Activated CD4-positive, CD25-positive, alpha-beta regulatory T cell (primary cell): ENCODE measurements at regions not wholly inside any gene's neighbourhood (a gene's known extent, or its start where the extent isn't known, plus 50 kb on each side); places are given as distances from the start of the nearest gene placed in this dataset.

Experiments
- DNase-seq, 4 experiments: peaks; one replicate each; lab custom pipeline; 2025; lab: John Stamatoyannopoulos, UW

DNA sequence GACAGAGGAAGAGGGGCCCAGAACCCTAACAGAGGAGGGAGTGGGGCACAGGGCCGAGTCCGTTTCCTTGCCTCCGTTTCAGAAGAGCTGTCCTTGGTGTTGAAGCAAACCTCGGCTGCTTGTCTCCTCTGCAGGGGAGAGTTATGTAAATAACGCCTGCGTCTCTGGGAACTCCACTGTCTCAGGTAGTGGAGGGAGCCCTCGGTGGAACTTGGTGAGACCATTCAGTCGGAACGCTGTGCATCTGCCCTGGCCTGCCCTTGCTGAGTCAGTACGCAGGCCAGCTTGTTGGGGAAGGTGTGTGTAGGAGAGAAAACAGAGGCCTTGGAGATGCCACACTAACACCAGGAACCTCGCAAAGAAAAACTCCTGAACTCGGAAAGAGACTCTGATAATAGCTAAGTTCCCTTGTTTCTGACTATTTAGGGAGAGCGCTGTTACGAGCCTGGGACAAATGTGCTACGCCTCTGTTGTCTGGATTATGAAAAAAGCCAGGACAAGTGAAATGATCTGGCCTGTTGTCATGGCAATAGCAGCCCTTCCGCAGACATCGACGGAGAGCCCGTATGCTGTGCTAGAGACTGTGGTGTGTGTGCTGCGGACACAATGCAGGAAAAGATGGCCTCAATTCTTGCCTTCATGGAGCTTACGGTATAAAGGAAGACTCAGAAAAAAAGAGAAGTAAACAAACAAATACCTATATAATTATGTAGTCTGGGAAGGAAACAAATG is 94.6 kb upstream of the AKT3 start:
- no peak for DNase-seq

- DNase-seq: no peak
Measured at GRCh38 chr1:243943671-243944428, 93.8 kb upstream of the AKT3 start.

DNA sequence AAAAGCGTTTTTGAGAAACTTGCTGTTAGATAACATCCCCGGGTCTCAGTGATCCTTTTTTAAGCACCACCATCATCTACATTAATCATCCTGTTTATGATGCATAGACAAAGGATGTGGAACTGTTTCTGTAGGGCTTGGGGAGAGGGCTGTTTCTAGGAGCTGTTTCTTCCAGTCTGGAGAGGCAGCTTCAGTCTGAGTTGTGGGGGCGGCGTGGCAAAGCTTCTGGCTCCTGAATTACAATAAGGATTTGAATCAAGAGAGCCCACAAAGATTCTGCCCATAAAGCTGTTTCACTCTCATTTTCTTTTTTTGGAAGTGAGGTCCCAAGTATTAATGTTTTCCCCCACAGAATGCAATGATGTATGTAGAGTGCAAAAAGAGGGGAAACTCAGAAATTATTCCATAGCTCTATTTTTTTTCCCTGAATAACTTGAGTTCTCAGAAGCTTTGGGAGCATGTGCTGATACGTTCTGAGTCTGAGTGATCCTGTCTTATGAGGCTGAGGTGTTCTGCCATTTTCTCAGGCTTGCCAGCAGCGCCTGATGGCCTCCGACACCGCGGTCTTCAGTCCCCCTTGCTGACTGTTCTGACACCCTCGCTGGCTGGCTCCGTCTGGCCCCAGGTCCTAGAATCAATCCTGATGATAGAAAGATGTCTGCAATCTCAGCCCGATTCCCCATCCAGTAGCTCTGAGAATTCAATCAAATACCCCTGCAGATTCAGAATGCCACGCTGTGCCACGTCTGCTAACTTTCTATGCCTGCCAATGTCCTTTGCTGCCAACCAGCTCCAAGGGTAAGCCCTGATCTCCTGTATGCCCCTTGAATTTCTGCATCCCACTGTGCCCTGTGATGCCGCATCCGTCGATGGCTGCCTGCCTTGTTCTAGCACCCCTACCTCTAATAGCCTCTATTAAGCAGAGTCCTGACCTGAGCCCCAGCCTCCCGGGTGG is 92.4 kb upstream of the AKT3 start:
- no peak for DNase-seq

GRCh38 chr1:243940451-243940850 is 90.4 kb upstream of the AKT3 start:
- DNase-seq: no peak

GRCh38 chr1:243939167-243939848 is 89.3 kb upstream of the AKT3 start:
- DNase-seq: no peak

DNA sequence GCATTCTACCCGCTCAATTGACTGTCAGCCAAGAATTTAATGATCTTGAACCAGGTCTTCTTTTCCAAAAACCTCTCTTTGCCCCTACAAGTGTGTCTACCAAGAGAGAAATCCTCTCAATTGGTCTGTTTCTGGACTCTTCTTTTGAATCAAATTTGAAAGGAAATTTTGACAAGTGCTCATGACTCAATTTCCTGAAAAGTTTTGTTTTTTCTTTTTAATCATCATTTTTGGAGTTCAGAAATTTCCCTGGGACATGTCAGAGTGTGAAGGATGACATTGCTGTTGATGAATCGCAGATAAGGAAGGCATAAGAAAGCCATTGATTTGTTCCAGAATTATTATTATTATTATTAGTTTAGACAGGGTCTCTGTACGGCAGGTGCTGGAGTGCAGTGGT is 88.2 kb upstream of the AKT3 start:
- no peak for DNase-seq

DNA sequence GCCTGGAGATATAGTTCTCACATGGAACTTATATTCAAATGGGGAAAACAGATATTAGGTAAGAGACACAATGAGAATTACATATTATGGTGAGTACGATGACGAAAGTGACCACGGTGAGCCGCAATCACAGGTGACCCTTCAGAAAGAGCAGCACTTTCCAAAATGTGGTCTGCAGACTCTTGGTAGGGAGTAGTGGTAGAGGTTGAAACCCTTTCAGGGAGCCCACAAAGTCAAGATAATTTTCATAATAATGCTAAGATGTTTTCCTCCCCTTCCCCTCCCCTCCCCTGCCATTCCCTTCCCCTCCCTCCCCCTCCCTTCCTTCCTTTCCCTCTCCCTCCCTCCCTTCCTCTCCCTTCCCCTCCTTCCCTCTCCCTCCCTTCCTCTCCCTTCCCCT is 83.5 kb upstream of the AKT3 start:
- no peak for DNase-seq

GRCh38 chr1:243931957-243932356 is 81.9 kb upstream of the AKT3 start:
- DNase-seq: no peak

- DNase-seq: no peak
Measured at GRCh38 chr1:243930822-243931671, 81.0 kb upstream of the AKT3 start.

DNA sequence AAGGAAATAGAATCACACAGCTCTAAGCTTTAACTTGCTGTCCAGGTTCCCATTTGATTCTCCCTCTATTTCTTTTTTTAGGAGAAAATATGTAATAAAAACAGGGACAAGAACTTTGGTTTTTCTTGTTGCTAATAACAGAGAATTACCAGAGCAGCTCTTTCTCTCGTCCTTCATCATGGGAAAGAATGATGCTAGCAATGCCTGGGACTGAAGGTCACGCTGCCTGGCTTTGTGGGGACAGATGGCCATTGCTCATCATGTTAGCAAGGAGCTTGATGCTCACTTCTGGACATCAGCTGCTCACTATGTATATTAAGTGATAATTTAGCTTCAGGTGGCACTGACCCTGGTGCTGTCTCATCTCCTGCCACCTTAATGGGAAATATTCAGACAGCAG is 77.3 kb upstream of the AKT3 start:
- DNase-seq: no peak

GRCh38 chr1:243926803-243927245 is 76.8 kb upstream of the AKT3 start:
- DNase-seq: no peak

- no peak for DNase-seq
Measured at GRCh38 chr1:243926299-243926698, 76.3 kb upstream of the AKT3 start.

- DNase-seq: no peak
Measured at GRCh38 chr1:243924588-243925349, 74.7 kb upstream of the AKT3 start.

DNA sequence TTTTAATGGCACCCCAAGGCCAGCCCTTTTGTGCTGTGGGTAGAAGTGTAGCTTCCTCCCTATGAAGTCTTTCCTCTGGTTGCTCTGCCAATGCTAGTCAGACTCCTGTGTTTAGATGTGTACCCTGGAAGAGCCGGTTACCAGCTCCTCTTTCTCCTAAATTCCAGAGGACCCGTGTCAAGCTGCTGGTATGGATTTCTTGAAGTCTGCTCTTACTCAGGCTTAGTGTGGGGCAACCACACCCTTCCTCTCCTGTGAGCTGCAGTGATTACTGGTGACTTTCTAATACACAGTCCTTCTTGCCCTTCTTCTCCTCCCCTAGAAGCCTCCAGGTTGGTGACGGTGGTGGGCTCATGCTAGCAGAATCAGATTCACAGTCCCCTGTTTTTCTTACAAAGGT is 74.1 kb upstream of the AKT3 start:
- no peak for DNase-seq

DNA sequence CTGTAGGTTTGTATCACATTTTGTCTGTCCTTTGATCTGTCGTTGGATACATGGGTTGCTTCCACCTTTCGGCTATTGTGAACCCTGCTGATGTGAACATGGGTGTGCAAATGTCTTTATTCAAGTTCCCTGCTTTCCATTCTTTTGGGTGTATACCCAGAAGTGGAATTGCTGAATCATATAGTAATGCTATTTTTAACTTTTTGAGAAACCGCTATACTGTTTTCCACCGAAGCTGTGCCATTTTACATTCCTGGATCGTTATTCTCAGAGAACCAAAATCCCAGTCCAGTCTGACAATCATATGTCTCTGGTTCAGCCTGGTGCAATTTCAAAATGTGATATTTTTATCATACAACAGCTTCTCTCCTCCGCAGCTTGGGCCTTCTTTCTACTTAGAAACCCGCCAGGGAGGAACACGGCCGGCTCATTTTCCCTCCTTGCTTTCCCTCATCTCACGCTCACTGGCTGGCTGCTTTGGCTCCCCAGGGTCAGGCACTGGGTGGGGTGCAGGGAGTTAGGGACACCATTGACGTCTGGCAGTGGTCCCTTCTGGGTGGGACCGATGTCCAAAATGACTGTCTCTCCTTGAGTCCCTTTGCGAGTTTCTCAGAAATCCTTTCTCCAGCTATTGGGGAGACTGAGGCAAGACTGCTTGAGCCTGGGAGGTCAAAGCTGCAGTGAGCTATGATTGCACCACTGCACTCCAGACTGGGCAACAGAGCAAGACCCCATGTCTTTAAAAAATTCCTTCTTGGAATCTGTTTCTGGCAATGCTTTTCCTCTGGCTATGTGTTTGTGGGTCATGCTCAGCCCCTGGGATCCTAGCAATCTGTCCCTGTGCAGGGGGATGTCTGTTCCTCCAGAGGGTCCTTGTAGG is 73.5 kb upstream of the AKT3 start:
- no peak for DNase-seq

- no peak for DNase-seq
Measured at GRCh38 chr1:243921111-243921510, 71.1 kb upstream of the AKT3 start.

DNA sequence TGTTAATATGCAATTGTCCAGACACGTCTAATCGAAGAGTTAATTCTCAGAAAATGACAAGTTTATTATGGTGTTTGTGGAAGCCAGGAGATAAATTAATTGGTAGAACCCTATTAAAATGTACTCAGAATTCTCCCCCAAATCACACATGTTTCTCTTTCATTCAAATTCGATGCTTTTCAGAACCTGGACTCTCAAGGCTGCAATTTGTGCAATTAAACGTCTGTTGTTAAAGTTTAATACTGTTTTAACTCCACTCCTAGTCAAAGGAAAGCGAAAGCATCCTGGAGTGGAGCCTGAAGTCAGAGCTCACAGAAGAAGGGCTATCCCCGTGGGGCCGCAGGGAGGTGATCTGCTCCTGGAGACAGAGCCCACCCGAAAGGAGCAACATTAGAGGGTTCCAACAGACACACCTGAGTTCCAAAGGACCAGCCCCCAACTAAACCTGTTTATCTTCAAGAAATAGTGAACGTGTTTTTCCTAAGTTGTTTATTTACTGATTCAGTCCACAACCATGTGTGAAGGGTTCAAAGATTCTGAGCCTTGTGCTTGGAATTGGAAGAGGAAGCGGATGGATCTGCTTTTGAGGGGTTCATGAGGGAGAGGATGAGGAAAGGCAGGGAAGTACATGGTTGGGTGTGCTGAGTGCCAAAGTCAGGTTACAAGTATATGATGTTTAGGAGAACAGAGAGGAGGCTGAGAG is 68.0 kb upstream of the AKT3 start:
- DNase-seq: no peak

DNA sequence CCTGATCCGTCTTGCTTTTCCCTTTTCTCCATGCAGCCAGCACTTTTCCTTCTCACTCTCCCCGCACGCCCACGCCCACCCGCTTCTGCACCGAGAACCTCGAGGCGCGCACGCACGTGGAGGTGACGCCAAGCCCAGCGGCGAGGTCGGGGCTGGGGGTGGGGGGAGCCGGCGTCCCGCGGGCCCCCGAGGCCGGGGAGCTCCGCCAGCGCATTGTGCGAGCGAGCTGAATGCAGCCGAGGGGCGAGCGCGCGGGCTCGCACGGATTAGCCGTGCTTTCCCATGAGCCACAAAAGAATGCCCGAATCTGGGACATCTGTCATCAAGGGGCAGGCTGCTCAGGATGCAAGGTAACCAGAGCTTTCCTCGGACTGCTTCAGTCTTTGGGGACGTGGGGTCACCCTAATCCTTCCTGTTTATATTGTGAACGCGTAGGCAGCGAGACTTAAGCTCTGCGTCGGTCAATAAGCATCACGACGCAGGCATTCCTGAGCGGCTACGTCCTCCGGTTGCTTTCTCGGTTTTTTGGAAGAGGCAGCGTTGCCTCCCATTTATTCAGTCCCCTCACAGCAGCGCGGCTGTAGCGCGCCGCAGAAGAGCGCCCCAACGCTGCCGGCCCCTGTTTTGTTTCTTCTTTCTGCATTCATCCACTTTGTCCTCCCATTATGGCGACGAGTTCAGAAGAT is 67.3 kb upstream of the AKT3 start:
- no peak for DNase-seq
